ENCODE measurements at regions not wholly inside any gene's neighbourhood (a gene's known extent, or its start where the extent isn't known, plus 50 kb on each side); places are given as distances from the start of the nearest gene placed in this dataset.

DNA sequence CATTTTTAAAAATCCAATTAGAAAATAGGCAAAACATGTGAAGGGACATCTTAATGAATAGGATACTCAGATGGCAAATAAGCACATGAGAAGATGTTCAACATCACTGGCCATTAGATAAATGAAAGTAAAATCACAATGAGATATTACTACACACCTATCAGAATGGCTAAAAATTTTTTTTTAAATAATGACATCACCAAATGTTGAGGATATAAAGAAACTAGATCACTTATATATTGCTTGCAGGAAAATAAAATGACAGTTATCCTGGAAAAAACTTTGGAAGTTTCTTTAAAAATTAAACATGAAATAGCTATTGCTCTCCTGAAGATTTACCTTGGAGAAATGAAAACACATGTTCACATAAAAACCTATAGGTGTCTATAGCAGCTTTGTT lies 127.8 kb downstream of the ALOX5 start:
- TF ChIP-seq ZSCAN23 (tag by site-specific recombination; IDR thresholded peaks at IDR 0.05) (no peak), ZNF239 (tag by site-specific recombination; IDR thresholded peaks at IDR 0.05) (no peak), ZBTB1 (tag by site-specific recombination; IDR thresholded peaks at IDR 0.05) (no peak), HOXD13 (CRISPR knock-in tag; IDR thresholded peaks at IDR 0.05; ENCODE audit: borderline replicate concordance) (no peak), CTCF (tag by site-specific recombination; IDR thresholded peaks at IDR 0.05) (no peak), ZSCAN30 (tag by site-specific recombination; IDR thresholded peaks at IDR 0.05) (no peak), ZNF274 (IDR thresholded peaks at IDR 0.05; ENCODE audit: low read length) (no peak), ZNF274 (tag by site-specific recombination; IDR thresholded peaks at IDR 0.05; ENCODE audit: borderline replicate concordance) (no peak), ZNF18 (tag by site-specific recombination; IDR thresholded peaks at IDR 0.05) (no peak)
- TF ChIP-seq, protein P1, sequence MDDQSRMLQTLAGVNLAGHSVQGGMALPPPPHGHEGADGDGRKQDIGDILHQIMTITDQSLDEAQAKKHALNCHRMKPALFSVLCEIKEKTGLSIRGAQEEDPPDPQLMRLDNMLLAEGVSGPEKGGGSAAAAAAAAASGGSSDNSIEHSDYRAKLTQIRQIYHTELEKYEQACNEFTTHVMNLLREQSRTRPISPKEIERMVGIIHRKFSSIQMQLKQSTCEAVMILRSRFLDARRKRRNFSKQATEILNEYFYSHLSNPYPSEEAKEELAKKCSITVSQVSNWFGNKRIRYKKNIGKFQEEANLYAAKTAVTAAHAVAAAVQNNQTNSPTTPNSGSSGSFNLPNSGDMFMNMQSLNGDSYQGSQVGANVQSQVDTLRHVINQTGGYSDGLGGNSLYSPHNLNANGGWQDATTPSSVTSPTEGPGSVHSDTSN (CRISPR knock-in tag; IDR thresholded peaks at IDR 0.05), result no peak

Measured in HEK293 (cell line).